OCI-LY7 (cell line): ENCODE measurements at regions not wholly inside any gene's neighbourhood (a gene's known extent, or its start where the extent isn't known, plus 50 kb on each side); places are given as distances from the start of the nearest gene placed in this dataset.

ENCODE experiments used
- EZH2phosphoT487 ChIP-seq: fragments of 200-600 bp; sonication (generic); IDR thresholded peaks from 2 replicates; pipeline ENCODE4 v1.6.1; 2018; ENCODE audit warnings: low read depth, borderline replicate concordance, mild to moderate bottlenecking, mixed run types, antibody characterized with exemption, low read length, moderate library complexity, mixed read lengths
- TF ChIP-seq, protein P1 (sequence below): fragments of 200-600 bp; sonication (generic); conservative IDR thresholded peaks from 2 replicates; pipeline ENCODE4 v1.5.1; 2014; ENCODE audit warnings: mild to moderate bottlenecking, antibody characterized with exemption, low read length, moderate library complexity, mixed read lengths

DNA sequence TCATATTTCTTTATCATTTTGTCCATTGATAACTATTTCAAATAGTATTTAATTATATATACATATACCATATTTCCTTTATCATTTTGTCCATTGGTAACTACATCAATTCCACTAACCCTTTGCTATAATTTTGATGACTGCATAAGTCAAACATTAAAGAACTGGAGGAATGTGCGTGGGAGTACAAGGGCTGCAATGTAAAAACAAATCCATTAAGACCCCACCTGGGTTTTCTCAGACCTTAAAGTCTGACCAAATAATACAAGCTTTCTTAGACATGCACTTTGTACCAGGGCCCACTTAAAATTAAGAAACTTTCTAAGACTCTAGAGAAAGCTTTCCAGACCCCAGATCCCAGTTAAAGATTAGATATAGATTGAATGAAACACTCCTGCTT, 1622.4 kb upstream of the PCDH10 start:
- TF ChIP-seq, protein P1, sequence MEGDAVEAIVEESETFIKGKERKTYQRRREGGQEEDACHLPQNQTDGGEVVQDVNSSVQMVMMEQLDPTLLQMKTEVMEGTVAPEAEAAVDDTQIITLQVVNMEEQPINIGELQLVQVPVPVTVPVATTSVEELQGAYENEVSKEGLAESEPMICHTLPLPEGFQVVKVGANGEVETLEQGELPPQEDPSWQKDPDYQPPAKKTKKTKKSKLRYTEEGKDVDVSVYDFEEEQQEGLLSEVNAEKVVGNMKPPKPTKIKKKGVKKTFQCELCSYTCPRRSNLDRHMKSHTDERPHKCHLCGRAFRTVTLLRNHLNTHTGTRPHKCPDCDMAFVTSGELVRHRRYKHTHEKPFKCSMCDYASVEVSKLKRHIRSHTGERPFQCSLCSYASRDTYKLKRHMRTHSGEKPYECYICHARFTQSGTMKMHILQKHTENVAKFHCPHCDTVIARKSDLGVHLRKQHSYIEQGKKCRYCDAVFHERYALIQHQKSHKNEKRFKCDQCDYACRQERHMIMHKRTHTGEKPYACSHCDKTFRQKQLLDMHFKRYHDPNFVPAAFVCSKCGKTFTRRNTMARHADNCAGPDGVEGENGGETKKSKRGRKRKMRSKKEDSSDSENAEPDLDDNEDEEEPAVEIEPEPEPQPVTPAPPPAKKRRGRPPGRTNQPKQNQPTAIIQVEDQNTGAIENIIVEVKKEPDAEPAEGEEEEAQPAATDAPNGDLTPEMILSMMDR, result no peak
- no peak for TF ChIP-seq EZH2phosphoT487
